ENCODE measurements at regions not wholly inside any gene's neighbourhood (a gene's known extent, or its start where the extent isn't known, plus 50 kb on each side); places are given as distances from the start of the nearest gene placed in this dataset.

- TF ChIP-seq TAF1 (IDR thresholded peaks at IDR 0.05; ENCODE audit: low read depth) (no peak), YY1 (IDR thresholded peaks at IDR 0.05; ENCODE audit: low read depth) (no peak), EP300 (IDR thresholded peaks at IDR 0.05; ENCODE audit: borderline replicate concordance) (no peak), REST (IDR thresholded peaks at IDR 0.05; ENCODE audit: low read depth) (no peak), MAX (IDR thresholded peaks at IDR 0.05) (no peak), CREB1 (IDR thresholded peaks at IDR 0.05; ENCODE audit: low read depth) (no peak), TCF12 (IDR thresholded peaks at IDR 0.05; ENCODE audit: low read depth) (no peak), RAD21 (IDR thresholded peaks at IDR 0.05; ENCODE audit: low read depth) (no peak), NFIC (IDR thresholded peaks at IDR 0.05) (no peak), EGR1 (IDR thresholded peaks at IDR 0.05) (no peak), TEAD4 (IDR thresholded peaks at IDR 0.05) (no peak)
- TF ChIP-seq, protein P1, sequence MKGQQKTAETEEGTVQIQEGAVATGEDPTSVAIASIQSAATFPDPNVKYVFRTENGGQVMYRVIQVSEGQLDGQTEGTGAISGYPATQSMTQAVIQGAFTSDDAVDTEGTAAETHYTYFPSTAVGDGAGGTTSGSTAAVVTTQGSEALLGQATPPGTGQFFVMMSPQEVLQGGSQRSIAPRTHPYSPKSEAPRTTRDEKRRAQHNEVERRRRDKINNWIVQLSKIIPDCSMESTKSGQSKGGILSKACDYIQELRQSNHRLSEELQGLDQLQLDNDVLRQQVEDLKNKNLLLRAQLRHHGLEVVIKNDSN (IDR thresholded peaks at IDR 0.05): no peak
Measured at GRCh38 chr7:54874804-54875203, 115.8 kb upstream of the SEC61G start.
